Activated B cell treated with CpG ODN at 0.5 μM for 24 hours (primary cell): ENCODE measurements at regions not wholly inside any gene's neighbourhood (a gene's known extent, or its start where the extent isn't known, plus 50 kb on each side); places are given as distances from the start of the nearest gene placed in this dataset.

Experiments
- ATAC-seq: fragments of 200-7000 bp; cut with Tn5 transposase; one replicate; pipeline ENCODE4 v1.10.0; 2021; ENCODE audit warnings: low read depth, mild to moderate bottlenecking, moderate library complexity
- CTCF ChIA-PET: fragments of 350-600 bp; sonication (Branson Sonifier 250); formaldehyde crosslinking; loops from one replicate; lab custom pipeline; 2021; ENCODE audit warnings: antibody characterized with exemption; lab: Charles Lee
- POLR2A ChIA-PET: fragments of 350-600 bp; sonication (Branson Sonifier 250); formaldehyde crosslinking; loops from one replicate; lab custom pipeline; 2021; ENCODE audit warnings: antibody characterized with exemption; lab: Charles Lee
- DNase-seq: peaks from one replicate; pipeline ENCODE4 v3.0.0; 2022
- H3K27ac Mint-ChIP-seq: one replicate; pipeline ENCODE4 v1.8.0; 2020; ENCODE audit warnings: mixed read lengths
- H3K27me3 Mint-ChIP-seq: one replicate; pipeline ENCODE4 v1.8.0; 2021; ENCODE audit warnings: mixed read lengths
- H3K36me3 Mint-ChIP-seq: one replicate; pipeline ENCODE4 v1.8.0; 2021; ENCODE audit warnings: low read depth, mixed read lengths
- H3K4me1 Mint-ChIP-seq: one replicate; pipeline ENCODE4 v1.8.0; 2021; ENCODE audit warnings: mixed read lengths
- H3K4me3 Mint-ChIP-seq: one replicate; pipeline ENCODE4 v1.8.0; 2020; ENCODE audit warnings: mild to moderate bottlenecking, mixed read lengths
- H3K9me3 Mint-ChIP-seq: one replicate; pipeline ENCODE4 v1.8.0; 2020; ENCODE audit warnings: mixed read lengths
- CTCF ChIP-seq: fragments of 200-600 bp; IDR thresholded peaks from one replicate; pipeline ENCODE4 v1.8.0; 2022; ENCODE audit warnings: antibody characterized with exemption, mild to moderate bottlenecking
- intact Hi-C: fragments of 100-400 bp; cut with micrococcal nuclease; formaldehyde crosslinking; loops from one replicate; pipeline ENCODE4 v1.15.1; 2024

GRCh38 chr9:84511651-84512050 lies 157.9 kb upstream of the NTRK2 start:
- CTCF ChIA-PET = no interaction called here
- ATAC-seq = no peak
- no peak for TF ChIP-seq CTCF
- DNase-seq = no peak
- no peaks in the 10 kb centered on the region for H3K27me3 Mint-ChIP-seq
- no peak overlapping the region for H3K4me3 Mint-ChIP-seq
- POLR2A ChIA-PET = no interaction called here
- no peak overlapping the region for H3K27ac Mint-ChIP-seq
- H3K36me3 Mint-ChIP-seq = no peaks in the 10 kb centered on the region
- H3K4me1 Mint-ChIP-seq = no peaks in the 10 kb centered on the region
- intact Hi-C loops = no loop called here
- H3K9me3 Mint-ChIP-seq = no peaks in the 10 kb centered on the region

GRCh38 chr9:84512493-84512892 lies 157.0 kb upstream of the NTRK2 start:
- DNase-seq = no peak
- no peaks in the 10 kb centered on the region for H3K36me3 Mint-ChIP-seq
- CTCF ChIA-PET = no interaction called here
- POLR2A ChIA-PET = no interaction called here
- no peak overlapping the region for H3K27ac Mint-ChIP-seq
- H3K4me3 Mint-ChIP-seq = no peak overlapping the region
- no peaks in the 10 kb centered on the region for H3K27me3 Mint-ChIP-seq
- no peak for TF ChIP-seq CTCF
- no peak for ATAC-seq
- no peaks in the 10 kb centered on the region for H3K9me3 Mint-ChIP-seq
- intact Hi-C loops = no loop called here
- H3K4me1 Mint-ChIP-seq = no peaks in the 10 kb centered on the region

GRCh38 chr9:84513473-84513872 lies 156.1 kb upstream of the NTRK2 start:
- ChIA-PET CTCF (no interaction called here), POLR2A (no interaction called here)
- H3K4me1 Mint-ChIP-seq = no peaks in the 10 kb centered on the region
- ATAC-seq (no peak), DNase-seq (no peak)
- no peak overlapping the region for H3K4me3 Mint-ChIP-seq
- intact Hi-C loops = no loop called here
- H3K9me3 Mint-ChIP-seq = peaks cover 3% of the 10 kb centered on the region
- no peak overlapping the region for H3K27ac Mint-ChIP-seq
- no peaks in the 10 kb centered on the region for H3K36me3 Mint-ChIP-seq
- H3K27me3 Mint-ChIP-seq = no peaks in the 10 kb centered on the region
- TF ChIP-seq CTCF = no peak

- ChIA-PET CTCF (no interaction called here), POLR2A (no interaction called here)
- no peak for DNase-seq
- no peak overlapping the region for H3K4me3 Mint-ChIP-seq
- ATAC-seq = no peak
- no peaks in the 10 kb centered on the region for H3K4me1 Mint-ChIP-seq
- intact Hi-C loops = no loop called here
- H3K36me3 Mint-ChIP-seq = no peaks in the 10 kb centered on the region
- no peak overlapping the region for H3K27ac Mint-ChIP-seq
- no peaks in the 10 kb centered on the region for H3K27me3 Mint-ChIP-seq
- H3K9me3 Mint-ChIP-seq = peaks cover 3% of the 10 kb centered on the region
- no peak for TF ChIP-seq CTCF
These were observed 155.6 kb upstream of the NTRK2 start for GRCh38 chr9:84513979-84514378.

- intact Hi-C loops = no loop called here
- no peak for DNase-seq
- H3K4me3 Mint-ChIP-seq = no peak overlapping the region
- TF ChIP-seq CTCF = no peak
- ATAC-seq = no peak
- peaks cover 3% of the 10 kb centered on the region for H3K9me3 Mint-ChIP-seq
- no peaks in the 10 kb centered on the region for H3K27me3 Mint-ChIP-seq
- no peaks in the 10 kb centered on the region for H3K4me1 Mint-ChIP-seq
- H3K36me3 Mint-ChIP-seq = no peaks in the 10 kb centered on the region
- CTCF ChIA-PET = no interaction called here
- H3K27ac Mint-ChIP-seq = no peak overlapping the region
- POLR2A ChIA-PET = no interaction called here
These were observed 155.1 kb upstream of the NTRK2 start for GRCh38 chr9:84514421-84514820.
